Lower lobe of right lung (tissue), 2 donors: ENCODE measurements at regions not wholly inside any gene's neighbourhood (a gene's known extent, or its start where the extent isn't known, plus 50 kb on each side); places are given as distances from the start of the nearest gene placed in this dataset.
A peak's percentile ranks its signal among the peaks of the same experiment; 100 is the strongest.

Experiments used
- ATAC-seq, 2 donors: fragments of 200-7000 bp; cut with Tn5 transposase; one replicate each; pipeline ENCODE4 v1.9.1; 2020 to 2022; ENCODE audit warnings: mild to moderate bottlenecking in 2 of 2, moderate library complexity in 2 of 2
- DNase-seq: peaks from one replicate; pipeline ENCODE4 v3.0.0-alpha.2; 2020
- H3K27ac ChIP-seq: fragments of 200-600 bp; one replicate; pipeline ENCODE4 v1.8.0; 2022
- H3K27me3 ChIP-seq: fragments of 200-600 bp; one replicate; pipeline ENCODE4 v1.8.0; 2022; ENCODE audit warnings: low read depth
- H3K36me3 ChIP-seq: fragments of 200-600 bp; one replicate; pipeline ENCODE4 v1.8.0; 2022; ENCODE audit warnings: mild to moderate bottlenecking
- H3K4me1 ChIP-seq: fragments of 200-600 bp; one replicate; pipeline ENCODE4 v1.8.0; 2022
- H3K4me3 ChIP-seq: fragments of 200-600 bp; one replicate; pipeline ENCODE4 v1.8.0; 2022; ENCODE audit warnings: mild to moderate bottlenecking
- H3K9me3 ChIP-seq: fragments of 200-600 bp; one replicate; pipeline ENCODE4 v1.8.0; 2022
- intact Hi-C: fragments of 100-400 bp; cut with DNase I; formaldehyde crosslinking; loops from one replicate; pipeline ENCODE4 v1.11.0; 2022
- TF ChIP-seq, protein P1 (sequence below): fragments of 200-600 bp; IDR thresholded peaks from one replicate; pipeline ENCODE4 v1.8.0; 2022; ENCODE audit warnings: antibody characterized with exemption, mild to moderate bottlenecking
- donor health status: DM: no; HTN: yes; CAD: no; lungs with severe emphysema.

- Histone ChIP-seq H3K9me3 (no peaks in the 10 kb centered on the region), H3K4me3 (no peak overlapping the region), H3K27ac (no peak overlapping the region), H3K4me1 (peaks cover 6% of the 10 kb centered on the region), H3K36me3 (no peaks in the 10 kb centered on the region), H3K27me3 (no peaks in the 10 kb centered on the region)
- no peak for ATAC-seq
- no peak for DNase-seq
- intact Hi-C loops: no loop called here
- TF ChIP-seq, protein P1, sequence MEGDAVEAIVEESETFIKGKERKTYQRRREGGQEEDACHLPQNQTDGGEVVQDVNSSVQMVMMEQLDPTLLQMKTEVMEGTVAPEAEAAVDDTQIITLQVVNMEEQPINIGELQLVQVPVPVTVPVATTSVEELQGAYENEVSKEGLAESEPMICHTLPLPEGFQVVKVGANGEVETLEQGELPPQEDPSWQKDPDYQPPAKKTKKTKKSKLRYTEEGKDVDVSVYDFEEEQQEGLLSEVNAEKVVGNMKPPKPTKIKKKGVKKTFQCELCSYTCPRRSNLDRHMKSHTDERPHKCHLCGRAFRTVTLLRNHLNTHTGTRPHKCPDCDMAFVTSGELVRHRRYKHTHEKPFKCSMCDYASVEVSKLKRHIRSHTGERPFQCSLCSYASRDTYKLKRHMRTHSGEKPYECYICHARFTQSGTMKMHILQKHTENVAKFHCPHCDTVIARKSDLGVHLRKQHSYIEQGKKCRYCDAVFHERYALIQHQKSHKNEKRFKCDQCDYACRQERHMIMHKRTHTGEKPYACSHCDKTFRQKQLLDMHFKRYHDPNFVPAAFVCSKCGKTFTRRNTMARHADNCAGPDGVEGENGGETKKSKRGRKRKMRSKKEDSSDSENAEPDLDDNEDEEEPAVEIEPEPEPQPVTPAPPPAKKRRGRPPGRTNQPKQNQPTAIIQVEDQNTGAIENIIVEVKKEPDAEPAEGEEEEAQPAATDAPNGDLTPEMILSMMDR: no peak
Observed at GRCh38 chr1:98330224-98330623, 331.3 kb upstream of the SNX7 start.

GRCh38 chr1:98328855-98329254, 332.7 kb upstream of the SNX7 start:
- no peaks in the 10 kb centered on the region for H3K9me3 ChIP-seq
- TF ChIP-seq, protein P1: no peak
- ATAC-seq (no peak), DNase-seq (no peak)
- no peak overlapping the region for H3K27ac ChIP-seq
- no peaks in the 10 kb centered on the region for H3K27me3 ChIP-seq
- no peaks in the 10 kb centered on the region for H3K36me3 ChIP-seq
- H3K4me3 ChIP-seq: no peak overlapping the region
- H3K4me1 ChIP-seq: peaks cover 19% of the 10 kb centered on the region
- intact Hi-C loops: no loop called here

DNA sequence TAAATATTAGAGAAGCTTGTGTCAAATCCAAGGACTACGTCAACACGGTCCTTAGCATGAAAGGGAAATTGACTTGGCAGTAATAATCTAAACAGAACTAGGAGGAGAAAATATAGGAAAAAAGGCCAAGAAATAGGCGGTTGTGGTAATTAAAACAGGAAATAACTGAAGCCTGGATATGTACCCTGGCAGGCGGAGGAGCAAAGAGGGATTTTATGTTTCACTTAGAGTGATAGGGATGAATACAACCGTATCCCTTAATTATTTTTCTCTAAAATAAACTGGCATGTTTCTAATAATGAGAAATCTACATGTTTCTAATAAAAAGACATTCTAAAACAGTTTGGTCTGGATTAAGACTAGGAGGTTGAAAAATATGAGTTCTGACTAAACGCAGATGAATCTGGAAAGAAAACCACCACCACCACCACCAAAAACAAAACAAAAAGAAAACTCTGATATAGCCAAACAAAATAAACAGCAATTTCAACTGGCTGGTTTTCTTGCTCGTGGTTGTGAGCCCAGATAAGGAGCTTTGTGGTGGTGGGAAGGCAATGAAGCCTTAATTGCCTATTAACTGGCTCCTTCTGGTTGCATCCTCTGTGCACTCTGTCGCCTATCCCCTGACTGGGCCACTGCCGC, 334.2 kb upstream of the SNX7 start:
- Histone ChIP-seq H3K27ac (no peak overlapping the region), H3K9me3 (no peaks in the 10 kb centered on the region), H3K36me3 (no peaks in the 10 kb centered on the region), H3K27me3 (no peaks in the 10 kb centered on the region), H3K4me3 (no peak overlapping the region), H3K4me1 (peaks cover 30% of the 10 kb centered on the region)
- intact Hi-C loops: no loop called here
- TF ChIP-seq, protein P1: no peak
- DNase-seq (no peak), ATAC-seq (no peak)

DNA sequence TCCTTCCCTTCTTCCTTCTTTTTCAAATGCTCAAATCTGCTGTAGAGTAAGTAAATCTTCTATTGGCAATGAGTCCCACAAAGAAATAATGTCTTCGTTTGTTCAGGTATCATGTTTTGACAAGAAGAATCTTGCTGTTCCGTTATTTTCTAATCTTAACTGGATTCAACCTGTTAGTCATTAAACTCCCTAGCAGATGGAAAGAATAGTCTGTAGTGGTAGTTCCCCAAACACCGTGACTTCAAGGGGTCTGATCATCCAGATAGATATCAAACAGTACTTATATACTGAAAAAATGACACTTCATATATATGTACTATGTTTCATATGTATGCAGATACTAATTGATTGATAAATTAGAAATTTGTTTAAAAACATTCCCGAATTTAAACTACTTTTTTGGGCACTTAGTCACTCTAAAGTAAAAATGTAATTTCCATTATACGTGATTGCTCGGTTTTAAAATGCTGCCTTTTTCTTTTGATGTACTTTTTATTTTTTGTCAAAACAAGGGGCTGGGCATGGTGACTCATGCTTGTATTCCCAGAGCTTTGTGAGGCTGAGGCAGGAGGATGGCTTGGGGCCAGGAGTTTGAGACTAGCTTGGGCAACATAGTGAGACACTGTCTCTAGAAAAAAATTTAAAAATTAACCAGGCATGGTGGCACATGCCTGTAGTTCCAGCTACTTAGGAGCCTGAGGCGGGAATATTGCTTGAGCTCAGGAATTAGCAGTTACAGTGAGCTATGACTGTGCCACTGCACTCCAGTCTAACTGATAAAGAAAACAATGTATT, 335.7 kb upstream of the SNX7 start:
- Histone ChIP-seq H3K4me3 (no peak overlapping the region), H3K9me3 (no peaks in the 10 kb centered on the region), H3K36me3 (no peaks in the 10 kb centered on the region), H3K27me3 (no peaks in the 10 kb centered on the region), H3K27ac (no peak overlapping the region), H3K4me1 (peaks cover 30% of the 10 kb centered on the region)
- peak in 1 of 2 donors; percentile 34 for ATAC-seq
- TF ChIP-seq, protein P1: no peak
- no peak for DNase-seq
- intact Hi-C loops: no loop called here

DNA sequence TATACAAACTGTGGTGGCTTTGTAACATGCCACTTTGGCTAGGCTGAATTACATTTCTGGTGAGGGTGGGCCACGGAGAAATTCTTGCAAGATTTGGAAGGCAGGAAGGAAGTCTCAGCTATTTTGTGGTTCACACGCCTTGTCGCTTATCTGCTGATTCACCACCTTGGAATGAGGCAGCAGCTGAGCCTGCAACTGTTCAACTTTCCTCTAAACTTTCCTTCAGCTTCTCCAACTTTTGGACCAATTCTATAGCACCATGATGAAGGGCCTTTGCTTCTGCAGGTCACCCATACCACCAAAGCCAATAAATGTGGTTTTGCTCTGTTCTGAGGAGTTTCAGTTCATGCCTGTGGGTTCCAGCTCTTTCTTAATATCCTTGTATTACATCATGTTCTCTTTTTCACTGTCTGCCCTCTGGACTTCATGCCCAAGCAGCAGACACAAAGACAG, 337.6 kb upstream of the SNX7 start:
- no peaks in the 10 kb centered on the region for H3K36me3 ChIP-seq
- no peak overlapping the region for H3K4me3 ChIP-seq
- H3K27me3 ChIP-seq: no peaks in the 10 kb centered on the region
- TF ChIP-seq, protein P1: no peak
- ATAC-seq: peak; percentile 80 to 85
- peaks cover 30% of the 10 kb centered on the region for H3K4me1 ChIP-seq
- peak overlapping the region; percentile 61 for H3K27ac ChIP-seq
- no peaks in the 10 kb centered on the region for H3K9me3 ChIP-seq
- DNase-seq: no peak
- intact Hi-C loops: no loop called here
